Nephron (organoid): ENCODE measurements at regions not wholly inside any gene's neighbourhood (a gene's known extent, or its start where the extent isn't known, plus 50 kb on each side); places are given as distances from the start of the nearest gene placed in this dataset.

ENCODE experiments used
- H3K27ac Mint-ChIP-seq, 3 experiments: 2 replicates each; pipeline ENCODE4 v1.8.0; 2020; ENCODE audit warnings: mixed read lengths in 3 of 3, mild to moderate bottlenecking in 2 of 3, moderate library complexity in 1 of 3
- H3K27me3 Mint-ChIP-seq: 2 replicates; pipeline ENCODE4 v1.8.0; 2021; ENCODE audit warnings: low read depth, mild to moderate bottlenecking, moderate library complexity, mixed read lengths
- H3K36me3 Mint-ChIP-seq: 2 replicates; pipeline ENCODE4 v1.8.0; 2020; ENCODE audit warnings: low read depth, mixed read lengths
- H3K4me1 Mint-ChIP-seq: 2 replicates; pipeline ENCODE4 v1.8.0; 2020; ENCODE audit warnings: mixed read lengths
- H3K4me3 Mint-ChIP-seq, 3 experiments: 2 replicates each; pipeline ENCODE4 v1.8.0; 2020; ENCODE audit warnings: mild to moderate bottlenecking in 3 of 3, mixed read lengths in 3 of 3, moderate library complexity in 2 of 3
- H3K9me3 Mint-ChIP-seq: 2 replicates; pipeline ENCODE4 v1.8.0; 2020; ENCODE audit warnings: mixed read lengths
- TF ChIP-seq, protein P1 (sequence below), 3 experiments: fragments of 200-600 bp; sonication (generic); IDR thresholded peaks; one replicate each; pipeline ENCODE4 v1.5.0; 2021; ENCODE audit warnings: antibody characterized with exemption in 3 of 3; ENCODE audit not compliant: unreplicated experiment in 3 of 3

- no peak overlapping the region for H3K27ac Mint-ChIP-seq
- H3K4me3 Mint-ChIP-seq = no peak overlapping the region
- no peaks in the 10 kb centered on the region for H3K36me3 Mint-ChIP-seq
- H3K9me3 Mint-ChIP-seq = no peaks in the 10 kb centered on the region
- no peaks in the 10 kb centered on the region for H3K27me3 Mint-ChIP-seq
- TF ChIP-seq, protein P1, sequence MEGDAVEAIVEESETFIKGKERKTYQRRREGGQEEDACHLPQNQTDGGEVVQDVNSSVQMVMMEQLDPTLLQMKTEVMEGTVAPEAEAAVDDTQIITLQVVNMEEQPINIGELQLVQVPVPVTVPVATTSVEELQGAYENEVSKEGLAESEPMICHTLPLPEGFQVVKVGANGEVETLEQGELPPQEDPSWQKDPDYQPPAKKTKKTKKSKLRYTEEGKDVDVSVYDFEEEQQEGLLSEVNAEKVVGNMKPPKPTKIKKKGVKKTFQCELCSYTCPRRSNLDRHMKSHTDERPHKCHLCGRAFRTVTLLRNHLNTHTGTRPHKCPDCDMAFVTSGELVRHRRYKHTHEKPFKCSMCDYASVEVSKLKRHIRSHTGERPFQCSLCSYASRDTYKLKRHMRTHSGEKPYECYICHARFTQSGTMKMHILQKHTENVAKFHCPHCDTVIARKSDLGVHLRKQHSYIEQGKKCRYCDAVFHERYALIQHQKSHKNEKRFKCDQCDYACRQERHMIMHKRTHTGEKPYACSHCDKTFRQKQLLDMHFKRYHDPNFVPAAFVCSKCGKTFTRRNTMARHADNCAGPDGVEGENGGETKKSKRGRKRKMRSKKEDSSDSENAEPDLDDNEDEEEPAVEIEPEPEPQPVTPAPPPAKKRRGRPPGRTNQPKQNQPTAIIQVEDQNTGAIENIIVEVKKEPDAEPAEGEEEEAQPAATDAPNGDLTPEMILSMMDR (IDR thresholded peaks at IDR 0.05; ENCODE audit: unreplicated experiment in 3 of 3) = no peak
- H3K4me1 Mint-ChIP-seq = peaks cover 40% of the 10 kb centered on the region
Observed at GRCh38 chr12:58580095-58580494, 340.2 kb downstream of the LRIG3 start.

DNA sequence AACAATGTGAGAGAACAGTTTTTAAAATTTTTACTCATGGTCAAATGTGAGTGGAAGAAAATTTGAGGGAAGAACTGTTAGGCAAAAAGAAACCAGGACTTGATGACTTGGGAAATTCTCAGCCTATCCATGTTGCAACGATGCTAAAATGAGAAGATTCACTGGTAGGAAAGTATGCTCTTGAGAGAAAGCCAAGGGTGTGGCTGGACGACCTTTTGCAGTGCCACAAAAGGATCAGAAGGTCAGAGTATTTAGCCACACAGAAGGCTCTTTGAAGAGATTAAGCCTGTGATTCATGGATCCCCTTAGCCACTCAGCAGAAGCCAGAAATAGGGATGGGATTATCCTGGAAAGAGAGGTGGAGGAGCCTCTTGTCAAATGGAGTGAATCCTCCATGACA is 336.8 kb downstream of the LRIG3 start:
- Mint-ChIP-seq H3K36me3 (no peaks in the 10 kb centered on the region), H3K4me3 (no peak overlapping the region), H3K9me3 (no peaks in the 10 kb centered on the region), H3K27ac (no peak overlapping the region), H3K27me3 (no peaks in the 10 kb centered on the region), H3K4me1 (peaks cover 17% of the 10 kb centered on the region)
- TF ChIP-seq, protein P1 (IDR thresholded peaks at IDR 0.05; ENCODE audit: unreplicated experiment in 3 of 3) = no peak

- Mint-ChIP-seq H3K4me1 (peaks cover 17% of the 10 kb centered on the region), H3K27ac (no peak overlapping the region), H3K9me3 (no peaks in the 10 kb centered on the region), H3K4me3 (no peak overlapping the region), H3K27me3 (no peaks in the 10 kb centered on the region), H3K36me3 (no peaks in the 10 kb centered on the region)
- TF ChIP-seq, protein P1 (IDR thresholded peaks at IDR 0.05; ENCODE audit: unreplicated experiment in 3 of 3) = no peak
Observed at GRCh38 chr12:58583940-58584339, 336.4 kb downstream of the LRIG3 start.

GRCh38 chr12:58584880-58585279 is 335.4 kb downstream of the LRIG3 start:
- Mint-ChIP-seq H3K27me3 (no peaks in the 10 kb centered on the region), H3K9me3 (no peaks in the 10 kb centered on the region), H3K4me3 (no peak overlapping the region), H3K36me3 (no peaks in the 10 kb centered on the region), H3K27ac (no peak overlapping the region), H3K4me1 (peaks cover 17% of the 10 kb centered on the region)
- TF ChIP-seq, protein P1 (IDR thresholded peaks at IDR 0.05; ENCODE audit: unreplicated experiment in 3 of 3) = no peak

DNA sequence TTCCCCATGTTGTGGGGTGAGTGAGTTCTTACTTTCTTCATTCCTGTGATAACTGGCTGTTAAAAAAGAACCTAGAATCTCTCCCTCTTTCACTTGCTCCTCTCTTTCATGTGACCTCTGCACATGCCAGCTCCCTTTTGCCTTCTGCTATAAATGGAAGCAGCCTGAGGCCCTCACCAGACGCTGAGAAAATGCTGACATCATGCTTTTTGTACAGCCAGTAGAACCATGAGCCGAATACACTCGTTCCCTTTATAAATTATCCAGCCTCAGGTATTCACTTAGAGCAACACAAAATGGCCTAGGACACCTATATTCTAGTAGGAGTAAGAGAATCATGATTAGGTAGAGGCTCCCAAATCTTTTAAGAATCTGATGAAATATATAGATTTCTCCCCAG is 333.5 kb downstream of the LRIG3 start:
- TF ChIP-seq, protein P1 (IDR thresholded peaks at IDR 0.05; ENCODE audit: unreplicated experiment in 3 of 3) = no peak
- Mint-ChIP-seq H3K36me3 (no peaks in the 10 kb centered on the region), H3K9me3 (no peaks in the 10 kb centered on the region), H3K27ac (no peak overlapping the region), H3K27me3 (no peaks in the 10 kb centered on the region), H3K4me3 (no peak overlapping the region), H3K4me1 (peaks cover 17% of the 10 kb centered on the region)

GRCh38 chr12:58588770-58589169 is 331.5 kb downstream of the LRIG3 start:
- no peak overlapping the region for H3K4me3 Mint-ChIP-seq
- TF ChIP-seq, protein P1 (IDR thresholded peaks at IDR 0.05; ENCODE audit: unreplicated experiment in 3 of 3) = no peak

More at GRCh38 chr12:58588770-58589169, 331.5 kb downstream of the LRIG3 start:
- Mint-ChIP-seq H3K9me3 (no peaks in the 10 kb centered on the region), H3K36me3 (no peaks in the 10 kb centered on the region), H3K27me3 (no peaks in the 10 kb centered on the region), H3K4me1 (peaks cover 12% of the 10 kb centered on the region), H3K27ac (no peak overlapping the region)
